IMR-90 (cell line): ENCODE measurements at regions not wholly inside any gene's neighbourhood (a gene's known extent, or its start where the extent isn't known, plus 50 kb on each side); places are given as distances from the start of the nearest gene placed in this dataset.

Source experiments
- microRNA-seq, 2 experiments: library from miRNA; stranded (forward) in 1 of 2; unstranded in 1 of 2; fragments of 10-50 nt in 1 of 2; fragments of <30 nt in 1 of 2; gene quantifications in 1 of 2; microRNA quantifications in 1 of 2; one replicate each; pipeline versions ENCODE3 to v1.1.0; 2013 to 2020; ENCODE audit not compliant: insufficient read depth in 1 of 2, insufficient read length in 1 of 2, unreplicated experiment in 1 of 2
- small RNA-seq, 5 experiments: library from RNA; depleted of rRNA; stranded (forward); fragments of <200 nt; gene quantifications; one replicate each; pipeline ENCODE3, GENCODE V24; 2012

Small RNA genes in the stretch of these regions (microRNA-seq; reads per million reads assigned to microRNA genes)
- gene MIR1303 (0 to 3.1 reads per million in 2 experiments), gene MIR3141 (0 reads per million in 2 experiments)

Small RNA genes in the stretch of these regions (small RNA-seq; reads per million reads assigned to genes)
- gene MIR1303, result 0 reads per million in 5 experiments
- 0 reads per million in 5 experiments for gene MIR3141
